ENCODE measurements at regions not wholly inside any gene's neighbourhood (a gene's known extent, or its start where the extent isn't known, plus 50 kb on each side); places are given as distances from the start of the nearest gene placed in this dataset.

DNA sequence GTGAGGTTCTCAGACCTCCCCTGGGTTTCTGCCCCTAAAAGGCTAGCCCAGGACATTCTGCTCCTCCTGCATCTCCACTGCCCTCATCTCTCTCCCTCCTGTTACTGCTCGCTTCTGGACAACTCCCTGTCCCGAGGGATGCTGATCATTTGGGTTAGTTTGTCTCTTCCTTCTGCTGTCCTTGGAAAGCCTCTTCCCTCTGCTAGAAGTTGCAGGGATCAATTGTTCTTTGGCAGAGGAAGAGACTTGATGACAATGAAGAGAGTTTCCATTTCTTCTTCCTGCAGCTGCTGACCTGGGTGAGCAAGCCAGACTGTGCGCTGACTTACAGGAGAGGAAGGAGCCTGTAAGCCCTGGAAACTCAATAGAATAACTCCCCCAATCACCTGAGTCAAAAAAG is 68.9 kb downstream of the RDH14 start:
- TF ChIP-seq, protein P1, sequence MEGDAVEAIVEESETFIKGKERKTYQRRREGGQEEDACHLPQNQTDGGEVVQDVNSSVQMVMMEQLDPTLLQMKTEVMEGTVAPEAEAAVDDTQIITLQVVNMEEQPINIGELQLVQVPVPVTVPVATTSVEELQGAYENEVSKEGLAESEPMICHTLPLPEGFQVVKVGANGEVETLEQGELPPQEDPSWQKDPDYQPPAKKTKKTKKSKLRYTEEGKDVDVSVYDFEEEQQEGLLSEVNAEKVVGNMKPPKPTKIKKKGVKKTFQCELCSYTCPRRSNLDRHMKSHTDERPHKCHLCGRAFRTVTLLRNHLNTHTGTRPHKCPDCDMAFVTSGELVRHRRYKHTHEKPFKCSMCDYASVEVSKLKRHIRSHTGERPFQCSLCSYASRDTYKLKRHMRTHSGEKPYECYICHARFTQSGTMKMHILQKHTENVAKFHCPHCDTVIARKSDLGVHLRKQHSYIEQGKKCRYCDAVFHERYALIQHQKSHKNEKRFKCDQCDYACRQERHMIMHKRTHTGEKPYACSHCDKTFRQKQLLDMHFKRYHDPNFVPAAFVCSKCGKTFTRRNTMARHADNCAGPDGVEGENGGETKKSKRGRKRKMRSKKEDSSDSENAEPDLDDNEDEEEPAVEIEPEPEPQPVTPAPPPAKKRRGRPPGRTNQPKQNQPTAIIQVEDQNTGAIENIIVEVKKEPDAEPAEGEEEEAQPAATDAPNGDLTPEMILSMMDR (IDR thresholded peaks at IDR 0.05) = no peak
- no peak for TF ChIP-seq ESRRA (IDR thresholded peaks at IDR 0.05; ENCODE audit: borderline replicate concordance, low read length)
- no peak for TF ChIP-seq POLR2A (IDR thresholded peaks at IDR 0.05; ENCODE audit: low read length)
- TF ChIP-seq, protein P2, sequence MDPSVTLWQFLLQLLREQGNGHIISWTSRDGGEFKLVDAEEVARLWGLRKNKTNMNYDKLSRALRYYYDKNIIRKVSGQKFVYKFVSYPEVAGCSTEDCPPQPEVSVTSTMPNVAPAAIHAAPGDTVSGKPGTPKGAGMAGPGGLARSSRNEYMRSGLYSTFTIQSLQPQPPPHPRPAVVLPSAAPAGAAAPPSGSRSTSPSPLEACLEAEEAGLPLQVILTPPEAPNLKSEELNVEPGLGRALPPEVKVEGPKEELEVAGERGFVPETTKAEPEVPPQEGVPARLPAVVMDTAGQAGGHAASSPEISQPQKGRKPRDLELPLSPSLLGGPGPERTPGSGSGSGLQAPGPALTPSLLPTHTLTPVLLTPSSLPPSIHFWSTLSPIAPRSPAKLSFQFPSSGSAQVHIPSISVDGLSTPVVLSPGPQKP (IDR thresholded peaks at IDR 0.05; ENCODE audit: low read depth, low read length) = no peak
- no peak for TF ChIP-seq EP300 (IDR thresholded peaks at IDR 0.05)
